H9 (cell line): ENCODE measurements at regions not wholly inside any gene's neighbourhood (a gene's known extent, or its start where the extent isn't known, plus 50 kb on each side); places are given as distances from the start of the nearest gene placed in this dataset.

Source experiments
- DNase-seq: peaks from one replicate; pipeline ENCODE4 v3.0.0-alpha.2; 2017
- H2AFZ ChIP-seq: one replicate; pipeline ENCODE4 v1.6.1; 2013; ENCODE audit warnings: mild to moderate bottlenecking, low read length, control low read depth, moderate library complexity
- H2AK5ac ChIP-seq: 2 replicates; pipeline ENCODE4 v1.6.1; 2013; ENCODE audit warnings: low read length, control low read depth, mixed read lengths; ENCODE audit not compliant: insufficient read length
- H2BK120ac ChIP-seq: one replicate; pipeline ENCODE4 v1.6.1; 2013; ENCODE audit warnings: low read depth, mild to moderate bottlenecking, low read length, control low read depth, inconsistent platforms; ENCODE audit not compliant: poor library complexity, severe bottlenecking
- H2BK12ac ChIP-seq: 2 replicates; pipeline ENCODE4 v1.6.1; 2013; ENCODE audit warnings: low read length, control low read depth, mixed read lengths, low read depth; ENCODE audit not compliant: insufficient read length
- H2BK15ac ChIP-seq: 2 replicates; pipeline ENCODE4 v1.6.1; 2013; ENCODE audit warnings: low read depth, low read length, control low read depth
- H2BK20ac ChIP-seq: one replicate; pipeline ENCODE4 v1.6.1; 2013; ENCODE audit warnings: low read depth, mild to moderate bottlenecking, low read length, control low read depth, inconsistent platforms; ENCODE audit not compliant: poor library complexity, severe bottlenecking
- H2BK5ac ChIP-seq: 2 replicates; pipeline ENCODE4 v1.6.1; 2013; ENCODE audit warnings: low read length, control low read depth, mixed read lengths; ENCODE audit not compliant: insufficient read length
- H3K14ac ChIP-seq: 2 replicates; pipeline ENCODE4 v1.6.1; 2013; ENCODE audit warnings: low read length, control low read depth; ENCODE audit not compliant: insufficient read depth
- H3K18ac ChIP-seq: 2 replicates; pipeline ENCODE4 v1.6.1; 2013; ENCODE audit warnings: low read depth, mild to moderate bottlenecking, mixed read lengths, low read length, control low read depth; ENCODE audit not compliant: insufficient read length
- H3K23ac ChIP-seq: 2 replicates; pipeline ENCODE4 v1.6.1; 2013; ENCODE audit warnings: low read length, control low read depth, mixed read lengths, low read depth; ENCODE audit not compliant: insufficient read length
- H3K23me2 ChIP-seq: 2 replicates; pipeline ENCODE4 v1.6.1; 2013; ENCODE audit warnings: low read depth, mild to moderate bottlenecking, mixed read lengths, low read length, control low read depth; ENCODE audit not compliant: insufficient read length, poor library complexity, severe bottlenecking
- H3K27ac ChIP-seq: 2 replicates; pipeline ENCODE4 v1.5.1; 2013; ENCODE audit warnings: low read length, control low read depth, mixed read lengths, low read depth; ENCODE audit not compliant: insufficient read length
- H3K27me3 ChIP-seq: 2 replicates; pipeline ENCODE4 v1.6.1; 2013; ENCODE audit warnings: low read length, control low read depth, inconsistent platforms; ENCODE audit not compliant: insufficient read depth
- H3K4ac ChIP-seq: 2 replicates; pipeline ENCODE4 v1.6.1; 2013; ENCODE audit warnings: low read depth, mild to moderate bottlenecking, control low read depth, inconsistent platforms, low read length, moderate library complexity
- H3K4me1 ChIP-seq: 2 replicates; pipeline ENCODE4 v1.6.1; 2013; ENCODE audit warnings: low read length, control low read depth, inconsistent platforms; ENCODE audit not compliant: insufficient read depth
- H3K4me2 ChIP-seq: 2 replicates; pipeline ENCODE4 v1.6.1; 2013; ENCODE audit warnings: low read length, control low read depth, mixed read lengths; ENCODE audit not compliant: insufficient read length, insufficient read depth
- H3K56ac ChIP-seq: 2 replicates; pipeline ENCODE4 v1.6.1; 2013; ENCODE audit warnings: low read depth, mild to moderate bottlenecking, mixed read lengths, low read length, control low read depth; ENCODE audit not compliant: insufficient read length
- H3K79me1 ChIP-seq: 2 replicates; pipeline ENCODE4 v1.6.1; 2013; ENCODE audit warnings: low read depth, mild to moderate bottlenecking, moderate library complexity, low read length, control low read depth, inconsistent platforms; ENCODE audit not compliant: insufficient read depth, poor library complexity, severe bottlenecking
- H3K79me2 ChIP-seq: 2 replicates; pipeline ENCODE4 v1.6.1; 2013; ENCODE audit warnings: low read length, control low read depth, inconsistent platforms; ENCODE audit not compliant: insufficient read depth
- H3K9ac ChIP-seq: 2 replicates; pipeline ENCODE4 v1.6.1; 2013; ENCODE audit warnings: low read length, control low read depth, mixed read lengths; ENCODE audit not compliant: insufficient read length; ENCODE audit errors: extremely low read depth
- H3K9me3 ChIP-seq: one replicate; pipeline ENCODE4 v1.6.1; 2013; ENCODE audit warnings: low read depth, low read length, inconsistent platforms; ENCODE audit not compliant: control insufficient read depth
- H3T11ph ChIP-seq: one replicate; pipeline ENCODE4 v1.6.1; 2013; ENCODE audit warnings: mild to moderate bottlenecking, low read length, control low read depth, inconsistent platforms
- H4K20me1 ChIP-seq: one replicate; pipeline ENCODE4 v1.6.1; 2013; ENCODE audit not compliant: control insufficient read depth, insufficient read length, insufficient read depth
- H4K5ac ChIP-seq: 2 replicates; pipeline ENCODE4 v1.6.1; 2013; ENCODE audit warnings: low read depth, mild to moderate bottlenecking, mixed read lengths, low read length, control low read depth; ENCODE audit not compliant: insufficient read length
- H4K8ac ChIP-seq: replicated peaks from 2 replicates; pipeline ENCODE4 v1.6.1; 2013; ENCODE audit warnings: low read length, control low read depth, mixed read lengths, low read depth; ENCODE audit not compliant: insufficient read length
- H4K91ac ChIP-seq: 2 replicates; pipeline ENCODE4 v1.6.1; 2013; ENCODE audit warnings: low read depth, mild to moderate bottlenecking, moderate library complexity, mixed read lengths, low read length, control low read depth; ENCODE audit not compliant: insufficient read length
- H3K27ac Mint-ChIP-seq, 3 experiments: 2 replicates in 2 of 3; 3 replicates in 1 of 3; pipeline ENCODE4 v1.8.0; 2020 to 2021; ENCODE audit warnings: mixed read lengths in 3 of 3, mild to moderate bottlenecking in 1 of 3, moderate library complexity in 1 of 3
- H3K27me3 Mint-ChIP-seq: 2 replicates; pipeline ENCODE4 v1.8.0; 2021; ENCODE audit warnings: low read depth, mild to moderate bottlenecking, moderate library complexity, mixed read lengths
- H3K36me3 Mint-ChIP-seq, 3 experiments: 2 replicates in 2 of 3; 3 replicates in 1 of 3; pipeline ENCODE4 v1.8.0; 2020 to 2021; ENCODE audit warnings: low read depth in 3 of 3, mixed read lengths in 3 of 3; ENCODE audit not compliant: insufficient read depth in 1 of 3
- H3K4me1 Mint-ChIP-seq, 2 experiments: 2 replicates each; pipeline ENCODE4 v1.8.0; 2020; ENCODE audit warnings: mixed read lengths in 2 of 2
- H3K4me3 Mint-ChIP-seq, 2 experiments: 2 replicates in 1 of 2; 3 replicates in 1 of 2; pipeline ENCODE4 v1.8.0; 2020 to 2021; ENCODE audit warnings: mild to moderate bottlenecking in 2 of 2, mixed read lengths in 2 of 2, moderate library complexity in 1 of 2
- H3K9me3 Mint-ChIP-seq, 2 experiments: 2 replicates in 1 of 2; 3 replicates in 1 of 2; pipeline ENCODE4 v1.8.0; 2020; ENCODE audit warnings: mild to moderate bottlenecking in 2 of 2, mixed read lengths in 2 of 2, moderate library complexity in 1 of 2
- CTCF ChIP-seq: fragments of 200-600 bp; sonication (generic); conservative IDR thresholded peaks from 3 replicates; pipeline ENCODE4 v1.8.0; 2021; ENCODE audit warnings: antibody characterized with exemption, mild to moderate bottlenecking
- WGBS: extraction: QIAGEN DNeasy Blood & Tissue Kit; methylation state at CpG from one replicate; pipeline ENCODE4 v1.1.7; 2013; ENCODE audit warnings: missing lambda C conversion rate, low lambda C conversion rate, mixed read lengths; ENCODE audit not compliant: insufficient read length; ENCODE audit errors: extremely low coverage; 5-methylcytosine and 5-hydroxymethylcytosine counted together

- no peak overlapping the region for H3K14ac ChIP-seq
- H3K56ac ChIP-seq = no peak overlapping the region
- no CpG with 5 or more reads among the region's 2 CpGs for WGBS
- no peak overlapping the region for H2BK12ac ChIP-seq
- no peak overlapping the region for H4K91ac ChIP-seq
- peaks cover 0 to 4% of the 10 kb centered on the region in 2 experiments; a peak in 2 of 5 replicates for H3K9me3 Mint-ChIP-seq
- H3K4me1 ChIP-seq = peaks cover 2% of the 10 kb centered on the region; the same call in 1 of the 2 replicates
- TF ChIP-seq CTCF = no peak
- H3K36me3 Mint-ChIP-seq = peaks cover 2 to 4% (median 4%) of the 10 kb centered on the region in 3 experiments; a peak in 2 of 7 replicates
- H3T11ph ChIP-seq = no peak overlapping the region
- no peak overlapping the region for H4K8ac ChIP-seq
- no peak overlapping the region for H3K4me2 ChIP-seq
- no peaks in the 10 kb centered on the region for H3K79me1 ChIP-seq
- H4K5ac ChIP-seq = no peak overlapping the region
- H3K23ac ChIP-seq = no peak overlapping the region
- H3K4me1 Mint-ChIP-seq = peaks cover 10 to 22% of the 10 kb centered on the region in 2 experiments
- H3K23me2 ChIP-seq = no peaks in the 10 kb centered on the region
- no peak overlapping the region for H3K18ac ChIP-seq
- no peak overlapping the region for H3K27ac ChIP-seq
- peak overlapping the region in 2 of 3 experiments; percentile 8 to 35; a peak in 1 of 7 replicates for H3K27ac Mint-ChIP-seq
- H3K4me3 Mint-ChIP-seq = no peak overlapping the region
- no peak overlapping the region for H2BK5ac ChIP-seq
- H3K79me2 ChIP-seq = no peaks in the 10 kb centered on the region
- H3K27me3 ChIP-seq = no peaks in the 10 kb centered on the region
- H2AK5ac ChIP-seq = no peak overlapping the region
- H2AFZ ChIP-seq = no peak overlapping the region
- no peak overlapping the region for H3K9ac ChIP-seq
- no peak overlapping the region for H2BK15ac ChIP-seq
- no peak overlapping the region for H2BK20ac ChIP-seq
- no peak overlapping the region for H3K4ac ChIP-seq
- H4K20me1 ChIP-seq = no peaks in the 10 kb centered on the region
- no peak for DNase-seq
- no peak overlapping the region for H2BK120ac ChIP-seq
- H3K27me3 Mint-ChIP-seq = no peaks in the 10 kb centered on the region
- no peaks in the 10 kb centered on the region for H3K9me3 ChIP-seq
Measured at GRCh38 chr3:8239095-8239494, 262.5 kb upstream of the LMCD1 start.
